ENCODE measurements at regions not wholly inside any gene's neighbourhood (a gene's known extent, or its start where the extent isn't known, plus 50 kb on each side); places are given as distances from the start of the nearest gene placed in this dataset.

DNA sequence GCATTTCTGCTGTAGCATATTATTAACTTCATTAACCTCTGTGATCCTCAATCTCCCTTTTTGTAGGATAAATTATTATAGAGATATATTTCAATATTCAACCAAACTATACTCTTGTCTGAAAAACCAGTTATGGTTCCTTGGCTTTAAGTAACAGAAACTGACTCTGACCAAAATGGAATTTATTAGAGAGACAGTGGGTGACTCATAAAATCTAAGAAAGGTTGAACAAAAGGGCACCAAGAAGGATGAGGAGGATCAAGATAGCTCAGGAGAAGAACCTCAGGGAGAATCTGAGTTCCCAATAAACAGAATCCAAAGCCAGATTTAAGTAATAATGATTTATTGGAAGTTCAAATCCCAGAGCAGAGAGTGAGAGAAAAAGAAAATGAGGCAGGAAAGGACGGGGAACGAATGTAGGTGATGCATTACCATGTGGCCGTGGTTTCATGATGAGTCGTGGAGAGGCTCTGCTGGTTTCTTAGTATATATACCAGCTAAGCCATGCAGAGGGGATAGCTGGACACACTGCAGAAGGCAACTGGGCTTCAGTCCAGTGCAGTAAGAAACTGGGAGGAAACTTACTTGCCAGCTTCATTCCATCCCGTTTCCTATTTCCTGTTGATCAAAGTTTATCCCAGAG is 151.5 kb upstream of the GOT2 start:
- TF ChIP-seq EZH2 (IDR thresholded peaks at IDR 0.05; ENCODE audit: borderline replicate concordance, control insufficient read depth, low read depth, low read length) = no peak
- no peak for TF ChIP-seq EP300 (IDR thresholded peaks at IDR 0.05; ENCODE audit: borderline replicate concordance in 1 of 2, control insufficient read depth in 1 of 2, low read depth in 2 of 2, low read length in 2 of 2)
- no peak for TF ChIP-seq KDM1A (IDR thresholded peaks at IDR 0.05; ENCODE audit: borderline replicate concordance)
- no peak for TF ChIP-seq NR2C1 (IDR thresholded peaks at IDR 0.05)
- TF ChIP-seq ZSCAN29 (IDR thresholded peaks at IDR 0.05) = no peak
- no peak for TF ChIP-seq POLR2A (IDR thresholded peaks at IDR 0.05; ENCODE audit: low read depth, low read length)
- no peak for TF ChIP-seq GABPA (IDR thresholded peaks at IDR 0.05; ENCODE audit: low read depth)
- TF ChIP-seq BRCA1 (IDR thresholded peaks at IDR 0.05; ENCODE audit: low read depth, low read length) = no peak
- TF ChIP-seq CEBPB (IDR thresholded peaks at IDR 0.05; ENCODE audit: borderline replicate concordance in 1 of 2, low read depth in 2 of 2, low read length in 2 of 2) = no peak
- TF ChIP-seq MXI1 (IDR thresholded peaks at IDR 0.05; ENCODE audit: low read depth, low read length) = no peak
- no peak for TF ChIP-seq CBX5 (IDR thresholded peaks at IDR 0.05; ENCODE audit: low read depth)
